GM19372 (cell line): ENCODE measurements at regions not wholly inside any gene's neighbourhood (a gene's known extent, or its start where the extent isn't known, plus 50 kb on each side); places are given as distances from the start of the nearest gene placed in this dataset.

Experiments
- ATAC-seq: cut with Tn5 transposase; IDR thresholded peaks from one replicate; pipeline ENCODE4 v1.9.1; 2021; ENCODE audit warnings: mild to moderate bottlenecking, low read depth, moderate library complexity; ENCODE audit not compliant: unreplicated experiment

- ATAC-seq = no peak
Measured at GRCh38 chr5:6995115-6995514, 281.9 kb downstream of the TENT4A start.

GRCh38 chr5:7000310-7000709, 287.1 kb downstream of the TENT4A start:
- ATAC-seq = no peak

GRCh38 chr5:7010591-7010990, 297.4 kb downstream of the TENT4A start:
- ATAC-seq = no peak

- ATAC-seq = no peak
Measured at GRCh38 chr5:7012057-7012456, 298.8 kb downstream of the TENT4A start.

GRCh38 chr5:7014611-7015010, 301.4 kb downstream of the TENT4A start:
- ATAC-seq = no peak

GRCh38 chr5:7015586-7016256, 302.5 kb downstream of the TENT4A start:
- ATAC-seq = no peak

GRCh38 chr5:7016999-7017747, 303.9 kb downstream of the TENT4A start:
- ATAC-seq = no peak

- no peak for ATAC-seq
Measured at GRCh38 chr5:7018198-7018597, 305.0 kb downstream of the TENT4A start.

GRCh38 chr5:7018601-7019000, 305.4 kb downstream of the TENT4A start:
- ATAC-seq = no peak

GRCh38 chr5:7036192-7036835, 323.1 kb downstream of the TENT4A start:
- ATAC-seq = no peak

GRCh38 chr5:7039074-7039473, 325.8 kb downstream of the TENT4A start:
- ATAC-seq = no peak

- no peak for ATAC-seq
Measured at GRCh38 chr5:7040111-7040510, 326.9 kb downstream of the TENT4A start.

GRCh38 chr5:7043797-7044196, 330.6 kb downstream of the TENT4A start:
- no peak for ATAC-seq

- ATAC-seq = no peak
Measured at GRCh38 chr5:7047511-7048261, 334.5 kb downstream of the TENT4A start.

- no peak for ATAC-seq
Measured at GRCh38 chr5:7050986-7051385, 337.8 kb downstream of the TENT4A start.

GRCh38 chr5:7053125-7053524, 339.9 kb downstream of the TENT4A start:
- ATAC-seq = no peak

GRCh38 chr5:7053528-7054209, 340.4 kb downstream of the TENT4A start:
- no peak for ATAC-seq

- ATAC-seq = no peak
Measured at GRCh38 chr5:7066471-7067235, 329.3 kb upstream of the ADCY2 start.

- ATAC-seq = no peak
Measured at GRCh38 chr5:7068156-7068555, 327.8 kb upstream of the ADCY2 start.

- no peak for ATAC-seq
Measured at GRCh38 chr5:7068899-7069298, 327.0 kb upstream of the ADCY2 start.
